GM12878 (cell line): ENCODE measurements at regions not wholly inside any gene's neighbourhood (a gene's known extent, or its start where the extent isn't known, plus 50 kb on each side); places are given as distances from the start of the nearest gene placed in this dataset.

Source experiments
- ATAC-seq: fragments of 200-7000 bp; cut with Tn5 transposase; 3 replicates; pipeline ENCODE4 v1.9.1; 2020; ENCODE audit warnings: mild to moderate bottlenecking, moderate library complexity
- BruUV-seq: library from RNA; stranded (reverse); fragments of 400-500 nt; replicated peaks from 2 replicates; lab custom pipeline; 2021; lab: Mats Ljungman, UMichigan
- CTCF ChIA-PET: fragments of 300-600 bp; sonication (Branson Sonifier 250); formaldehyde crosslinking; extraction: SDS; loops from one replicate; lab custom pipeline; 2021; ENCODE audit warnings: inconsistent platforms; lab: Yijun Ruan, JAX
- POLR2A ChIA-PET: fragments of 350-600 bp; formaldehyde crosslinking; extraction: SDS; loops from one replicate; lab custom pipeline; 2021; ENCODE audit warnings: inconsistent platforms; lab: Charles Lee
- RAD21 ChIA-PET: fragments of 300-600 bp; sonication (Branson Sonifier 250); formaldehyde crosslinking; loops from one replicate; lab custom pipeline; 2023; ENCODE audit warnings: antibody characterized with exemption; ENCODE audit not compliant: unreplicated experiment; lab: Charles Lee
- SMC1A ChIA-PET: fragments of 300-600 bp; sonication (Branson Sonifier 250); formaldehyde crosslinking; loops from one replicate; lab custom pipeline; 2023; ENCODE audit not compliant: unreplicated experiment, uncharacterized antibody; lab: Charles Lee
- DNase-seq: peaks from one replicate; pipeline ENCODE4 v3.0.0-alpha.2; 2011; ENCODE audit warnings: low read depth, low spot score
- FAIRE-seq: peaks from 3 replicates; lab custom pipeline; 2011; peaks lifted over from hg19 to GRCh38; lab: Jason Lieb, UNC
- H2AFZ ChIP-seq: 2 replicates; pipeline ENCODE4 v1.6.0; 2011; ENCODE audit warnings: low read depth, low read length, control low read depth; ENCODE audit not compliant: control insufficient read depth
- H3K27ac ChIP-seq: 2 replicates; pipeline ENCODE4 v1.5.1; 2011; ENCODE audit warnings: control low read depth; ENCODE audit not compliant: control insufficient read depth, insufficient read depth
- H3K27me3 ChIP-seq, 2 experiments: replicated peaks in 1 of 2; 2 replicates each; pipeline versions ENCODE4 v1.6.0 to v1.6.1; 2011; ENCODE audit warnings: low read length in 1 of 2; ENCODE audit not compliant: control insufficient read depth in 2 of 2, insufficient read depth in 2 of 2
- H3K36me3 ChIP-seq, 2 experiments: 2 replicates each; pipeline ENCODE4 v1.5.1; 2011; ENCODE audit warnings: low read length in 1 of 2; ENCODE audit not compliant: control insufficient read depth in 2 of 2, insufficient read depth in 2 of 2
- H3K4me1 ChIP-seq: 2 replicates; pipeline ENCODE4 v1.6.1; 2011; ENCODE audit warnings: mild to moderate bottlenecking, low read length, moderate library complexity, mixed read lengths; ENCODE audit not compliant: control insufficient read depth, insufficient read depth
- H3K4me2 ChIP-seq: 2 replicates; pipeline ENCODE4 v1.6.0; 2011; ENCODE audit warnings: control low read depth; ENCODE audit not compliant: control insufficient read depth, insufficient read depth
- H3K4me3 ChIP-seq: fragments of 200-600 bp; sonication (generic); 2 replicates; pipeline ENCODE4 v1.5.1; 2016
- H3K79me2 ChIP-seq: 2 replicates; pipeline ENCODE4 v1.6.0; 2011; ENCODE audit warnings: low read length; ENCODE audit not compliant: control insufficient read depth, insufficient read depth
- H3K9ac ChIP-seq: 2 replicates; pipeline ENCODE4 v1.8.0; 2011; ENCODE audit warnings: low read length, control low read depth, mixed read lengths; ENCODE audit not compliant: control insufficient read depth, insufficient read depth
- H3K9me3 ChIP-seq: replicated peaks from 3 replicates; pipeline ENCODE4 v1.5.1; 2011; ENCODE audit warnings: mild to moderate bottlenecking, low read length; ENCODE audit not compliant: control insufficient read depth, insufficient read depth
- H4K20me1 ChIP-seq: 2 replicates; pipeline ENCODE4 v1.6.0; 2011; ENCODE audit not compliant: control insufficient read depth, insufficient read depth
- CTCF ChIP-seq, 3 experiments: IDR thresholded peaks in 2 of 3; conservative IDR thresholded peaks in 1 of 3; 2 replicates each; pipeline ENCODE4 v1.5.1; 2011; ENCODE audit warnings: low read depth in 3 of 3, low read length in 3 of 3, mild to moderate bottlenecking in 3 of 3, control low read depth in 2 of 3, moderate library complexity in 2 of 3, inconsistent platforms in 1 of 3, mixed read lengths in 1 of 3; ENCODE audit not compliant: control insufficient read depth in 2 of 3, insufficient read depth in 1 of 3; ENCODE audit errors: extremely low read depth in 1 of 3
- DPF2 ChIP-seq: fragments of 450-650 bp; IDR thresholded peaks from 2 replicates; pipeline ENCODE4 v1.6.1; 2017; ENCODE audit warnings: mild to moderate bottlenecking
- PRDM15 ChIP-seq: fragments of 450-650 bp; formaldehyde crosslinking; IDR thresholded peaks from 2 replicates; pipeline ENCODE4 v1.4.0; 2020; ENCODE audit warnings: mild to moderate bottlenecking, moderate library complexity
- RAD21 ChIP-seq: IDR thresholded peaks from 2 replicates; pipeline ENCODE4 v1.6.1; 2011; ENCODE audit warnings: mild to moderate bottlenecking, low read depth, low read length, moderate library complexity; ENCODE audit not compliant: insufficient read depth
- RELA ChIP-seq: fragments of 450-650 bp; IDR thresholded peaks from 2 replicates; pipeline ENCODE4 v1.8.0; 2014; ENCODE audit warnings: borderline replicate concordance; ENCODE audit not compliant: partially characterized antibody
- RELB ChIP-seq: fragments of 450-650 bp; IDR thresholded peaks from 2 replicates; pipeline ENCODE4 v1.6.1; 2017; ENCODE audit warnings: low read depth, mild to moderate bottlenecking, moderate library complexity
- RUNX3 ChIP-seq: IDR thresholded peaks from 2 replicates; pipeline ENCODE4 v1.6.1; 2012; ENCODE audit warnings: low read length, inconsistent platforms
- SMC3 ChIP-seq: IDR thresholded peaks from 2 replicates; pipeline ENCODE4 v1.6.1; 2011; ENCODE audit warnings: low read length, improper control_type of control experiment, borderline replicate concordance
- ZNF384 ChIP-seq: IDR thresholded peaks from 2 replicates; pipeline ENCODE4 v1.6.1; 2012; ENCODE audit warnings: low read depth, mild to moderate bottlenecking, low read length, improper control_type of control experiment, borderline replicate concordance
- WGBS: methylation state at CpG from one replicate; pipeline ENCODE4 v1.1.6; 2016; ENCODE audit warnings: low lambda C conversion rate; ENCODE audit not compliant: insufficient replicate concordance, insufficient coverage; ENCODE audit errors: missing lambda C conversion rate; 5-methylcytosine and 5-hydroxymethylcytosine counted together
- in situ Hi-C: fragments of 300-500 bp; cut with MboI; formaldehyde crosslinking; loops from 9 replicates; pipeline ENCODE4 v1.14.3; 2018; ENCODE audit warnings: mixed read lengths
- intact Hi-C: fragments of 100-400 bp; cut with micrococcal nuclease; formaldehyde crosslinking; loops from one replicate; pipeline ENCODE4 v1.14.2; 2022; ENCODE audit not compliant: unreplicated experiment

GRCh38 chr13:106083620-106084350 is 451.7 kb downstream of the EFNB2 start:
- Histone ChIP-seq H2AFZ (no peak overlapping the region), H3K27ac (no peak overlapping the region), H3K4me1 (no peaks in the 10 kb centered on the region), H3K9ac (no peak overlapping the region), H3K79me2 (no peaks in the 10 kb centered on the region), H3K4me2 (no peak overlapping the region), H4K20me1 (no peaks in the 10 kb centered on the region), H3K9me3 (no peaks in the 10 kb centered on the region), H3K36me3 (no peaks in the 10 kb centered on the region), H3K4me3 (no peak overlapping the region), H3K27me3 (no peaks in the 10 kb centered on the region)
- ChIA-PET RAD21 (interaction anchor here (0.9 to 1.8 kb wide), 5 partner anchors 10 to 452 kb away, joined by 3 to 5 read pairs (median 4); no protein-coding TSS in a partner anchor), POLR2A (interaction anchor here (0.6 kb wide), 1 partner anchor 259 kb away, joined by 3 read pairs; no protein-coding TSS in a partner anchor), SMC1A (interaction anchor here (0.6 to 2.8 kb wide), 10 partner anchors 11 to 536 kb away, joined by 3 to 9 read pairs (median 4); no protein-coding TSS in a partner anchor), CTCF (interaction anchor here (0.8 to 5.1 kb wide), 9 partner anchors 10 to 845 kb away, joined by 3 to 40 read pairs (median 4); partner anchors contain the start of gene EFNB2)
- ATAC-seq (peak; percentile 93), DNase-seq (no peak), FAIRE-seq (no peak)
- no TSS peak for BruUV-seq
- 8% methylated on average over 3 of the region's 3 CpGs for WGBS
- in situ Hi-C loops, result loop anchor here (5.0 kb wide), 1 partner anchor 454 kb away; the partner anchor contains the start of gene EFNB2
- intact Hi-C loops, result loop anchor here (1.0 to 2.0 kb wide), 2 partner anchors 453 to 535 kb away; no protein-coding TSS in a partner anchor
- TF ChIP-seq ZNF384, result no peak
- peak; percentile 45 to 85 (median 62); a peak in 5 of 6 replicates for TF ChIP-seq CTCF (IDR thresholded peaks at IDR 0.05 in 2 of 3, conservative IDR thresholded peaks at IDR 0.05 in 1 of 3; ENCODE audit: control insufficient read depth in 2 of 3, extremely low read depth in 1 of 3, insufficient read depth in 1 of 3, low read depth in 3 of 3, low read length in 3 of 3)
- TF ChIP-seq RAD21, result peak; percentile 76
- TF ChIP-seq RELA, result peak; percentile 52
- no peak for TF ChIP-seq PRDM15 (CRISPR knock-in tag)
- TF ChIP-seq DPF2, result 0 out of 2 replicates have a peak, but pooled peaks have one; percentile 23
- peak; percentile 84; the same call in 1 of the 2 replicates for TF ChIP-seq SMC3
- TF ChIP-seq RELB, result peak; percentile 74
- peak; percentile 59 for TF ChIP-seq RUNX3
